ENCODE measurements at regions not wholly inside any gene's neighbourhood (a gene's known extent, or its start where the extent isn't known, plus 50 kb on each side); places are given as distances from the start of the nearest gene placed in this dataset.

DNA sequence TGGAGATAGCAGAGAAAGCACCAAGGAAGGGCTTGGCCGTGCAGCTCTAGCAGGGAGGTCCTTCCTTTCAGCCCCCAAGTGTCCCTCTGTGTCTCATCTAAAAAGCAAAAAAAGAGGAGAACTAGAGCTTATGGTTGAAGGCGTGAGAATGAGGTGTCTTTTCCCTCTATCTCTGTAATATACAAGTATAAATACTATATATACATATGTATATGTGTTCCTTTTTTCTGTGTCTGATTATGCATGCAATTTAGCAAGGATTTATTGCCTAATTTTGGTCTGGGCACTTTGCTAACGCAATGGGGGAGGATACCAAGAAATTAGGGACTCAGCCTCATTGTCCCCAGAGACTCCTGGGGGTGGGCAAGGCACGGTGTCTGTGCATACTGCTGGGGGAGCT lies 90.2 kb upstream of the CCL2 start:
- TF ChIP-seq YY1 (IDR thresholded peaks at IDR 0.05), result no peak
- TF ChIP-seq, protein P1, sequence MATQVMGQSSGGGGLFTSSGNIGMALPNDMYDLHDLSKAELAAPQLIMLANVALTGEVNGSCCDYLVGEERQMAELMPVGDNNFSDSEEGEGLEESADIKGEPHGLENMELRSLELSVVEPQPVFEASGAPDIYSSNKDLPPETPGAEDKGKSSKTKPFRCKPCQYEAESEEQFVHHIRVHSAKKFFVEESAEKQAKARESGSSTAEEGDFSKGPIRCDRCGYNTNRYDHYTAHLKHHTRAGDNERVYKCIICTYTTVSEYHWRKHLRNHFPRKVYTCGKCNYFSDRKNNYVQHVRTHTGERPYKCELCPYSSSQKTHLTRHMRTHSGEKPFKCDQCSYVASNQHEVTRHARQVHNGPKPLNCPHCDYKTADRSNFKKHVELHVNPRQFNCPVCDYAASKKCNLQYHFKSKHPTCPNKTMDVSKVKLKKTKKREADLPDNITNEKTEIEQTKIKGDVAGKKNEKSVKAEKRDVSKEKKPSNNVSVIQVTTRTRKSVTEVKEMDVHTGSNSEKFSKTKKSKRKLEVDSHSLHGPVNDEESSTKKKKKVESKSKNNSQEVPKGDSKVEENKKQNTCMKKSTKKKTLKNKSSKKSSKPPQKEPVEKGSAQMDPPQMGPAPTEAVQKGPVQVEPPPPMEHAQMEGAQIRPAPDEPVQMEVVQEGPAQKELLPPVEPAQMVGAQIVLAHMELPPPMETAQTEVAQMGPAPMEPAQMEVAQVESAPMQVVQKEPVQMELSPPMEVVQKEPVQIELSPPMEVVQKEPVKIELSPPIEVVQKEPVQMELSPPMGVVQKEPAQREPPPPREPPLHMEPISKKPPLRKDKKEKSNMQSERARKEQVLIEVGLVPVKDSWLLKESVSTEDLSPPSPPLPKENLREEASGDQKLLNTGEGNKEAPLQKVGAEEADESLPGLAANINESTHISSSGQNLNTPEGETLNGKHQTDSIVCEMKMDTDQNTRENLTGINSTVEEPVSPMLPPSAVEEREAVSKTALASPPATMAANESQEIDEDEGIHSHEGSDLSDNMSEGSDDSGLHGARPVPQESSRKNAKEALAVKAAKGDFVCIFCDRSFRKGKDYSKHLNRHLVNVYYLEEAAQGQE (IDR thresholded peaks at IDR 0.05), result no peak
- TF ChIP-seq, protein P2, sequence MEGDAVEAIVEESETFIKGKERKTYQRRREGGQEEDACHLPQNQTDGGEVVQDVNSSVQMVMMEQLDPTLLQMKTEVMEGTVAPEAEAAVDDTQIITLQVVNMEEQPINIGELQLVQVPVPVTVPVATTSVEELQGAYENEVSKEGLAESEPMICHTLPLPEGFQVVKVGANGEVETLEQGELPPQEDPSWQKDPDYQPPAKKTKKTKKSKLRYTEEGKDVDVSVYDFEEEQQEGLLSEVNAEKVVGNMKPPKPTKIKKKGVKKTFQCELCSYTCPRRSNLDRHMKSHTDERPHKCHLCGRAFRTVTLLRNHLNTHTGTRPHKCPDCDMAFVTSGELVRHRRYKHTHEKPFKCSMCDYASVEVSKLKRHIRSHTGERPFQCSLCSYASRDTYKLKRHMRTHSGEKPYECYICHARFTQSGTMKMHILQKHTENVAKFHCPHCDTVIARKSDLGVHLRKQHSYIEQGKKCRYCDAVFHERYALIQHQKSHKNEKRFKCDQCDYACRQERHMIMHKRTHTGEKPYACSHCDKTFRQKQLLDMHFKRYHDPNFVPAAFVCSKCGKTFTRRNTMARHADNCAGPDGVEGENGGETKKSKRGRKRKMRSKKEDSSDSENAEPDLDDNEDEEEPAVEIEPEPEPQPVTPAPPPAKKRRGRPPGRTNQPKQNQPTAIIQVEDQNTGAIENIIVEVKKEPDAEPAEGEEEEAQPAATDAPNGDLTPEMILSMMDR (IDR thresholded peaks at IDR 0.05; ENCODE audit: low read depth, low read length, missing input control), result no peak
- TF ChIP-seq, protein P3, sequence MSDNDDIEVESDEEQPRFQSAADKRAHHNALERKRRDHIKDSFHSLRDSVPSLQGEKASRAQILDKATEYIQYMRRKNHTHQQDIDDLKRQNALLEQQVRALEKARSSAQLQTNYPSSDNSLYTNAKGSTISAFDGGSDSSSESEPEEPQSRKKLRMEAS (IDR thresholded peaks at IDR 0.05), result no peak

All from liver (tissue), 2 donors.